HUES64 (cell line): ENCODE measurements at regions not wholly inside any gene's neighbourhood (a gene's known extent, or its start where the extent isn't known, plus 50 kb on each side); places are given as distances from the start of the nearest gene placed in this dataset.

Source experiments
- H3K27ac ChIP-seq: 2 replicates; pipeline ENCODE4 v1.7.0; 2013; ENCODE audit warnings: low read depth, low read length, inconsistent platforms
- H3K27me3 ChIP-seq: 2 replicates; pipeline ENCODE4 v1.6.1; 2013; ENCODE audit warnings: mild to moderate bottlenecking, low read length; ENCODE audit not compliant: insufficient read depth
- H3K36me3 ChIP-seq: 2 replicates; pipeline ENCODE4 v1.6.1; 2013; ENCODE audit warnings: mild to moderate bottlenecking, low read length; ENCODE audit not compliant: insufficient read depth
- H3K4me1 ChIP-seq: 2 replicates; pipeline ENCODE4 v1.6.1; 2013; ENCODE audit warnings: mild to moderate bottlenecking, low read length, moderate library complexity; ENCODE audit not compliant: insufficient read depth
- H3K4me3 ChIP-seq: 2 replicates; pipeline ENCODE4 v1.5.1; 2013; ENCODE audit warnings: mild to moderate bottlenecking, low read length, moderate library complexity
- H3K9ac ChIP-seq: 2 replicates; pipeline ENCODE4 v1.6.1; 2013; ENCODE audit warnings: mild to moderate bottlenecking, low read depth, low read length
- H3K9me3 ChIP-seq: 2 replicates; pipeline ENCODE4 v1.6.1; 2013; ENCODE audit warnings: low read depth, low read length; ENCODE audit not compliant: insufficient read depth
- WGBS: fragments of 150-250, 120-280 bp; methylation state at CpG from one replicate; pipeline ENCODE4 v1.1.7; 2013; ENCODE audit warnings: missing lambda C conversion rate; 5-methylcytosine and 5-hydroxymethylcytosine counted together

DNA sequence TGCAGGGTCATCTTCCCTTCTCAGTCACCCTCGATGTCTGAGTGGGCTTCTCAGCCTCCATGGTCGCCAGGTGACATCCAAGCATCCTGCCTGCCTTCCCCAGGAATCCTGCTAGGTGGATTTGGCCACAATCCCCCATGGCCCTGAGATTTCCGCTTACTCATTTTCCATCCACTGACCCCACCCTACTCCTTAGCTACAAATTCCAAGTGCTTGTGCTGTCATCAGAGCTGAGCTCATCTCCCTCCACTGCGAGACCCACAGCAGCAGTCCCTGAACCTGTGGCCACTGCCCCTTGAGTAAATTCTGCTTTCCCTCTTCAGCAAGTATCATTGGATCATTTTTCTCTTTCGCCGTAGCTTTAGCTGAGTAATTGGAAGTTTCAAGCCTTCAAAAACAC is 90.5 kb upstream of the ANKRD10 start:
- peaks cover 4% of the 10 kb centered on the region; the same call in 1 of the 2 replicates for H3K4me1 ChIP-seq
- H3K9me3 ChIP-seq, result no peaks in the 10 kb centered on the region
- no peak overlapping the region for H3K4me3 ChIP-seq
- WGBS, result 92% methylated on average over 6 of the region's 6 CpGs
- H3K36me3 ChIP-seq, result no peaks in the 10 kb centered on the region
- no peak overlapping the region for H3K9ac ChIP-seq
- H3K27me3 ChIP-seq, result no peaks in the 10 kb centered on the region
- no peak overlapping the region for H3K27ac ChIP-seq

DNA sequence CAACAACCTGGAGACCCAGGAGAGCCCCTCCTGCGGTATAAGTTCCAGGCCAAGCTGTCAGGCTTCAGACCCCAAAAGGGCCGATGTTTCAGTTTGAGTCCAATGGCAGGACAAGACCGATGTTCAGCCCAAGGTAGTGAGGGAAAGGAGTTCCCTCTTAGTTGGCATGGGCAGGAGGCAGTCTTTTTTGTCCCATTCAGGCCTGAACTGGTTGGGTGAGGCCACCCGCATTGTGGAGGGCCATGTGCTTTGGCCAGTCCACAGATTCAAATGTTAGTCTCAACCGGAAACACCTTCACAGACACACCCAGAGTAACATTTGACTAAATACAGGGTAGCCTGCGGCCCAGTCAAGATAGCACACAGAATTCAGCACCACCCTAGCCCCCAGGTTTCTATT is 89.6 kb upstream of the ANKRD10 start:
- H3K36me3 ChIP-seq, result no peaks in the 10 kb centered on the region
- 94% methylated on average over 6 of the region's 6 CpGs for WGBS
- no peaks in the 10 kb centered on the region for H3K9me3 ChIP-seq
- H3K4me1 ChIP-seq, result peaks cover 4% of the 10 kb centered on the region; the same call in 1 of the 2 replicates
- no peaks in the 10 kb centered on the region for H3K27me3 ChIP-seq
- H3K27ac ChIP-seq, result no peak overlapping the region
- no peak overlapping the region for H3K4me3 ChIP-seq
- H3K9ac ChIP-seq, result no peak overlapping the region

GRCh38 chr13:111001636-111002035 is 86.8 kb upstream of the ANKRD10 start:
- Histone ChIP-seq H3K27ac (no peak overlapping the region), H3K36me3 (no peaks in the 10 kb centered on the region), H3K9me3 (no peaks in the 10 kb centered on the region), H3K4me1 (no peaks in the 10 kb centered on the region; the same call in 1 of the 2 replicates), H3K4me3 (no peak overlapping the region), H3K9ac (no peak overlapping the region), H3K27me3 (no peaks in the 10 kb centered on the region)
- 83% methylated on average over 2 of the region's 2 CpGs for WGBS

DNA sequence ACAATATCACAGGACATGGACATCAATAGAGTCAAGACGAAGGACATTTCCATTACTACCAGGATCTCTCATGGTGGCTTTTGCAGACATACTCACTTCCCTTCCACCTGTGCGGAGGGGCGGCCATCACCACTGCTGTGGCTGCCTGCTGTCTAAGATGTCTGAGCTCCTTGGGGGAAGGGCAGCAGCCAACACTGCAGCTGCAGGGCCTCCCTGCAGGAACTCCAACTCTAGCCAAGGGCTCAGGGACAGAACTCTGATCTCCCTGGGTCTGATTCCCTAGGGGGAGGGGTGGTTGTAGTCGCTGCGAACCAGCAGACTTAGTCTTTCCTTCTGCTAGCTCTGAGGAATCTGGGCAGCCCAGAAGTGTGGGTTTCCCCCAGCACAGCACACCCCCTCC is 78.9 kb upstream of the ANKRD10 start:
- WGBS, result 55% methylated on average over 5 of the region's 5 CpGs
- Histone ChIP-seq H3K27ac (no peak overlapping the region), H3K36me3 (no peaks in the 10 kb centered on the region), H3K9me3 (no peaks in the 10 kb centered on the region), H3K9ac (no peak overlapping the region), H3K27me3 (no peaks in the 10 kb centered on the region), H3K4me3 (no peak overlapping the region), H3K4me1 (peaks cover 8% of the 10 kb centered on the region; the same call in 1 of the 2 replicates)

GRCh38 chr13:110991991-110992508 is 77.2 kb upstream of the ANKRD10 start:
- Histone ChIP-seq H3K27ac (no peak overlapping the region), H3K4me1 (peaks cover 8% of the 10 kb centered on the region; the same call in 1 of the 2 replicates), H3K9me3 (no peaks in the 10 kb centered on the region), H3K9ac (no peak overlapping the region), H3K4me3 (no peak overlapping the region), H3K36me3 (no peaks in the 10 kb centered on the region), H3K27me3 (no peaks in the 10 kb centered on the region)
- WGBS, result 95% methylated on average over 21 of the region's 21 CpGs

GRCh38 chr13:110989331-110989730 is 74.5 kb upstream of the ANKRD10 start:
- H3K9ac ChIP-seq, result no peak overlapping the region
- H3K27me3 ChIP-seq, result no peaks in the 10 kb centered on the region
- no peak overlapping the region for H3K4me3 ChIP-seq
- no peaks in the 10 kb centered on the region for H3K9me3 ChIP-seq
- H3K27ac ChIP-seq, result no peak overlapping the region
- peaks cover 8% of the 10 kb centered on the region; the same call in 1 of the 2 replicates for H3K4me1 ChIP-seq
- WGBS, result 88% methylated on average over 5 of the region's 5 CpGs
- no peaks in the 10 kb centered on the region for H3K36me3 ChIP-seq

DNA sequence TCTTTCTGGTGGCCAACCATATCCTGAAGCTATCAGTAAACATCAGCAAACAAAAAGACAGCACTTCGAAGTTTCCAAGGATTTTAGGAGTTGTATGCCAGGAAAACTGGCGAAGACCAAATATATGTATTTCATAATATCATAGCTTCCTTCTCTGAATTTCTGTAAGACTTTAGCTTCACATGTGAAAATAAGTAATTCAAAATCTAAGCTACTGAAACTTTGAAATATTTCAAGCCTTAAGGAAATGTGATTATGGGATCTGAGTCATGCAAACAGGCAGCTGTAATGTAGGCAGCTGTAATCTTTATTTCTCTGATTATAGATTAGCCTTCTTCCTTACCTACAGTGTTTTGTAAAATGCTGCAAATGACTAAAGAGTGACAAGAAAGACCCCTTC is 70.7 kb upstream of the ANKRD10 start:
- no peaks in the 10 kb centered on the region for H3K27me3 ChIP-seq
- H3K9ac ChIP-seq, result no peak overlapping the region
- no peaks in the 10 kb centered on the region for H3K36me3 ChIP-seq
- H3K9me3 ChIP-seq, result no peaks in the 10 kb centered on the region
- WGBS, result 95% methylated on average over 2 of the region's 2 CpGs
- no peak overlapping the region for H3K4me3 ChIP-seq
- H3K27ac ChIP-seq, result no peak overlapping the region
- H3K4me1 ChIP-seq, result no peaks in the 10 kb centered on the region; the same call in 1 of the 2 replicates

DNA sequence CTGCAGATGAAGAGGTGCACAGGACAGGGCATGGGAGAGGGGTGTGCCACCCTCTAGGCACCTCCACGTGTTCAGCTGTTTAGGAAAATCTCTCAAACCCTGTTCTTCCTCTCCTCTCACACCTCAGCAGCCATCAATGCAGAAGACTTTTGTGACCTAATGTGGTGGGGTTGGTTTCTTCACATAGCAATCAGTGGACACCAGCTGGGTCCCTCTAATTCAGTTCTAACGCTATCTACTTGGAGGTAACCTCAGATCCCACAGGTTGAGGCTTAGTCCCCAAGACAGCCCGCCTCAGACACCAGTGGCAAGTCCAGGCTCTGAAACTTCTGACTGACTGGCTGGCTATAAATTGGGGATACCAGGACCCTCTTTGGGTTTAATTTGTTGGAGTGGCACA is 69.9 kb upstream of the ANKRD10 start:
- Histone ChIP-seq H3K4me3 (no peak overlapping the region), H3K27me3 (no peaks in the 10 kb centered on the region), H3K27ac (no peak overlapping the region), H3K9ac (no peak overlapping the region), H3K9me3 (no peaks in the 10 kb centered on the region), H3K36me3 (no peaks in the 10 kb centered on the region), H3K4me1 (no peaks in the 10 kb centered on the region; the same call in 1 of the 2 replicates)
- 77% methylated on average over 2 of the region's 3 CpGs for WGBS

- Histone ChIP-seq H3K36me3 (no peaks in the 10 kb centered on the region), H3K9ac (no peak overlapping the region), H3K27ac (no peak overlapping the region), H3K4me3 (no peak overlapping the region), H3K9me3 (no peaks in the 10 kb centered on the region), H3K4me1 (no peaks in the 10 kb centered on the region; the same call in 1 of the 2 replicates), H3K27me3 (no peaks in the 10 kb centered on the region)
- 93% methylated on average over 5 of the region's 5 CpGs for WGBS
Observed at GRCh38 chr13:110984381-110984780, 69.5 kb upstream of the ANKRD10 start.

DNA sequence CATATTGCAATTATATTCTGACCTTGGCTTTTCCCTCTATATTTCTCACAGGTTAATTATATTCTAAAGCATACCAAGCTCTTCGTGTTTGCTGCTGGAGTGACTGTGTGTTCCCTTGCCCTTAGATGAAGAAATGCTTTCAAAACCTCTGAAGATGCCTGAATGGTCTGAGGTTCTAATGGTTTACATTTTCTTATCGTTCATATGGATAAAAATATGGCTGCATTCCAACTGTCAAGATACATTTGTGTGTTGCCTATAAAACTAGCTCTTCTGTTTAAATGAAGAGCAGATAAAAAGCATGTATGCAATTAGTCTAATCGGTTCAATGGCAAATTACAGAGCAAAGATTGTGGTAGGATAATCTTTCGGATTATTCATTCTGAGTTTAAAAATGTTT is 68.4 kb upstream of the ANKRD10 start:
- no peaks in the 10 kb centered on the region for H3K27me3 ChIP-seq
- H3K4me3 ChIP-seq, result no peak overlapping the region
- H3K9ac ChIP-seq, result no peak overlapping the region
- no peaks in the 10 kb centered on the region for H3K9me3 ChIP-seq
- no peaks in the 10 kb centered on the region for H3K36me3 ChIP-seq
- WGBS, result 91% methylated on average over 4 of the region's 4 CpGs
- no peaks in the 10 kb centered on the region; the same call in 1 of the 2 replicates for H3K4me1 ChIP-seq
- no peak overlapping the region for H3K27ac ChIP-seq

DNA sequence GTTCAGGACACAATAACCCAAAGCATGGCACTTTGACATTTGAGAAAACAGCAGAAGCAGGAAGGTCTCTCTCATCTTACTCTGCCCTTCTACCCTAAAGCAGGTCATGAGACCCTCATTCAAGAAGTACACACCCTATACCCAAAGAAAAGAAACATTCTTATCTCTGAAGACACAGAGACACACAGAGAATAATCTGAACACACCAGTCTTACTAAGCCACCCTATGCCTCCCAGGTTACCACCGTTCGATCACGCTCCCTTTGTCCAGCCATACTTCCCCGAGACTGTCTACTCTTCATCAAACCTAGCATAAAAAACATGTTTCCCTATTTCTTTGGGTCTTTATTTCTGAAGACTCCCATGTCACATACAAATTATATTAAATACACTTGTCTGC is 66.5 kb upstream of the ANKRD10 start:
- no peak overlapping the region for H3K4me3 ChIP-seq
- no peak overlapping the region for H3K9ac ChIP-seq
- WGBS, result 97% methylated on average over 4 of the region's 4 CpGs
- no peaks in the 10 kb centered on the region for H3K36me3 ChIP-seq
- no peak overlapping the region for H3K27ac ChIP-seq
- H3K9me3 ChIP-seq, result no peaks in the 10 kb centered on the region
- no peaks in the 10 kb centered on the region for H3K27me3 ChIP-seq
- H3K4me1 ChIP-seq, result no peaks in the 10 kb centered on the region; the same call in 1 of the 2 replicates

DNA sequence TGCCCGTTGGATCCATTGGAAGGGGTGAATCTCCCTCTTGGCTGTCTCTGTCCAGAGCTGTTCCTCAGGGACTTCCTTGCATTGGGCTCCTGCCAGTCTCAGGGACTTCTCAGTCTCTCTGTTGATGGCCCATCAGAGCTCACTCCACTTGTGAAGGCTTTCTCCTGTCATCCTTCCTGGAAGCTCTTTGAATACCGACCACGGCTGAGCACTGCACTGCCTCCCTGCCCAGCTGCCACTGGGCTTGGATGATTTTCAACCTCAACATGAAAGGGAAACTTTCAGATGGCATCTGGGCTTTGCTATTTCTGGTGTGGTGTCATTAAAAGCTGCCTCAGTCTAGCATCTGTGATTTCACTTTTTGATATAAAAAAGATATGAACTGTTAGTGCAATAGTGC is 66.1 kb upstream of the ANKRD10 start:
- Histone ChIP-seq H3K9me3 (no peaks in the 10 kb centered on the region), H3K4me1 (no peaks in the 10 kb centered on the region; the same call in 1 of the 2 replicates), H3K36me3 (no peaks in the 10 kb centered on the region), H3K27me3 (no peaks in the 10 kb centered on the region), H3K9ac (no peak overlapping the region), H3K27ac (no peak overlapping the region), H3K4me3 (no peak overlapping the region)
- 89% methylated on average over 3 of the region's 3 CpGs for WGBS
